HCT116 (cell line): ENCODE measurements at regions not wholly inside any gene's neighbourhood (a gene's known extent, or its start where the extent isn't known, plus 50 kb on each side); places are given as distances from the start of the nearest gene placed in this dataset.

Source experiments
- ATAC-seq: fragments of 200-7000 bp; cut with Tn5 transposase; 2 replicates; pipeline ENCODE4 v1.9.1; 2020; ENCODE audit warnings: mild to moderate bottlenecking, moderate library complexity
- BruUV-seq: library from RNA; stranded (reverse); fragments of 400-500 nt; replicated peaks from 2 replicates; lab custom pipeline; 2021; lab: Mats Ljungman, UMichigan
- CTCF ChIA-PET: fragments of 300-600 bp; sonication (Branson Sonifier 250); formaldehyde crosslinking; loops from one replicate; lab custom pipeline; 2021; ENCODE audit warnings: antibody characterized with exemption; lab: Charles Lee
- POLR2A ChIA-PET: fragments of 300-600, 350-600 bp; sonication (Branson Sonifier 250); formaldehyde crosslinking; loops from one replicate; lab custom pipeline; 2021; ENCODE audit warnings: antibody characterized with exemption; lab: Charles Lee
- RAD21 ChIA-PET, 2 experiments: fragments of 300-600 bp; sonication (Branson Sonifier 250); formaldehyde crosslinking; loops; one replicate each; lab custom pipeline; 2023; ENCODE audit warnings: low total read pairs in 2 of 2; ENCODE audit not compliant: uncharacterized antibody in 2 of 2, unreplicated experiment in 2 of 2, low non-redundant PET in 1 of 2; lab: Charles Lee
- DNase-seq: peaks from one replicate; pipeline ENCODE4 v3.0.0-alpha.2; 2010; ENCODE audit warnings: low read depth, low spot score
- H2AFZ ChIP-seq: fragments of 200-600 bp; shearing (Covaris generic), sonication (generic); 2 replicates; pipeline ENCODE4 v1.6.1; 2017; ENCODE audit warnings: low read depth, mixed run types, mixed read lengths, antibody characterized with exemption, low read length; ENCODE audit not compliant: poor library complexity, severe bottlenecking
- H3K27ac ChIP-seq: 2 replicates; pipeline ENCODE4 v1.5.1; 2012; ENCODE audit warnings: low read depth, low read length
- H3K27me3 ChIP-seq: fragments of 200-600 bp; sonication (generic); 2 replicates; pipeline ENCODE4 v1.6.1; 2016; ENCODE audit warnings: mixed run types, low read length, mixed read lengths; ENCODE audit not compliant: insufficient read depth
- H3K36me3 ChIP-seq, 2 experiments: fragments of 200-500 bp in 1 of 2; fragments of 200-600 bp in 1 of 2; sonication (Bioruptor generic) in 1 of 2; sonication (generic) in 1 of 2; 2 replicates each; pipeline versions ENCODE4 v1.5.1 to v1.6.1; 2014 to 2016; ENCODE audit warnings: low read length in 2 of 2, inconsistent platforms in 1 of 2, mixed read lengths in 1 of 2, mixed run types in 1 of 2; ENCODE audit not compliant: insufficient read depth in 2 of 2, control insufficient read depth in 1 of 2
- H3K4me1 ChIP-seq, 2 experiments: fragments of 200-600 bp in 1 of 2; sonication (generic) in 1 of 2; 2 replicates each; pipeline versions ENCODE4 v1.5.1 to v1.6.1; 2012 to 2017; ENCODE audit warnings: low read length in 2 of 2, inconsistent platforms in 1 of 2, mild to moderate bottlenecking in 1 of 2, mixed read lengths in 1 of 2, mixed run types in 1 of 2, moderate library complexity in 1 of 2; ENCODE audit not compliant: insufficient read depth in 2 of 2, control insufficient read depth in 1 of 2
- H3K4me2 ChIP-seq: fragments of 200-600 bp; sonication (generic); 2 replicates; pipeline ENCODE4 v1.6.1; 2017; ENCODE audit warnings: mixed run types, low read length, mixed read lengths
- H3K4me3 ChIP-seq, 2 experiments: fragments of 200-600 bp in 1 of 2; sonication (generic) in 1 of 2; replicated peaks in 1 of 2; 2 replicates each; pipeline ENCODE4 v1.5.1; 2011 to 2016; ENCODE audit warnings: low read length in 2 of 2, control low read depth in 1 of 2, low read depth in 1 of 2, mild to moderate bottlenecking in 1 of 2, mixed read lengths in 1 of 2, mixed run types in 1 of 2
- H3K79me2 ChIP-seq: fragments of 200-600 bp; sonication (generic); 2 replicates; pipeline ENCODE4 v1.6.1; 2017; ENCODE audit warnings: mild to moderate bottlenecking, mixed run types, low read length, moderate library complexity, mixed read lengths; ENCODE audit not compliant: insufficient read depth
- H3K9ac ChIP-seq: fragments of 200-600 bp; sonication (generic); 2 replicates; pipeline ENCODE4 v1.6.1; 2016; ENCODE audit warnings: low read length, mixed read lengths
- H3K9me2 ChIP-seq: fragments of 200-600 bp; sonication (generic), shearing (Covaris generic); 2 replicates; pipeline ENCODE4 v1.6.1; 2017; ENCODE audit warnings: mixed run types, mild to moderate bottlenecking, moderate library complexity; ENCODE audit not compliant: insufficient read depth
- H3K9me3 ChIP-seq, 2 experiments: fragments of 200-500 bp in 1 of 2; fragments of 200-600 bp in 1 of 2; sonication (Bioruptor generic) in 1 of 2; sonication (generic) in 1 of 2; 2 replicates each; pipeline ENCODE4 v1.6.1; 2014 to 2017; ENCODE audit warnings: low read length in 2 of 2, mixed read lengths in 2 of 2, inconsistent platforms in 1 of 2, low read depth in 1 of 2, mild to moderate bottlenecking in 1 of 2, mixed run types in 1 of 2, moderate library complexity in 1 of 2; ENCODE audit not compliant: control insufficient read depth in 1 of 2, insufficient read depth in 1 of 2
- H4K20me1 ChIP-seq: fragments of 200-600 bp; sonication (generic), shearing (Covaris generic); 2 replicates; pipeline ENCODE4 v1.6.1; 2017; ENCODE audit warnings: mixed run types, mild to moderate bottlenecking, moderate library complexity; ENCODE audit not compliant: insufficient read depth
- CBX3 ChIP-seq: IDR thresholded peaks from 2 replicates; pipeline ENCODE4 v1.6.1; 2012; ENCODE audit warnings: low read depth
- CEBPB ChIP-seq: IDR thresholded peaks from 2 replicates; pipeline ENCODE4 v1.6.1; 2012; ENCODE audit warnings: low read depth
- EGR1 ChIP-seq: IDR thresholded peaks from 2 replicates; pipeline ENCODE4 v1.6.1; 2012; ENCODE audit warnings: low read depth
- ELF1 ChIP-seq: IDR thresholded peaks from 2 replicates; pipeline ENCODE4 v1.6.1; 2012; ENCODE audit warnings: low read depth, borderline replicate concordance
- EZH2 ChIP-seq: fragments of 200-600 bp; sonication (generic); IDR thresholded peaks from 2 replicates; pipeline ENCODE4 v1.6.1; 2017; ENCODE audit warnings: antibody characterized with exemption, mixed run types
- EZH2phosphoT487 ChIP-seq: fragments of 200-600 bp; IDR thresholded peaks from 2 replicates; pipeline ENCODE4 v1.6.1; 2018; ENCODE audit warnings: antibody characterized with exemption, borderline replicate concordance
- FOSL1 ChIP-seq: IDR thresholded peaks from 2 replicates; pipeline ENCODE4 v1.6.1; 2012; ENCODE audit warnings: low read depth
- MAX ChIP-seq: IDR thresholded peaks from 2 replicates; pipeline ENCODE4 v1.6.1; 2012
- RAD21 ChIP-seq: IDR thresholded peaks from 2 replicates; pipeline ENCODE4 v1.6.1; 2012; ENCODE audit warnings: low read depth, mild to moderate bottlenecking
- REST ChIP-seq: IDR thresholded peaks from 2 replicates; pipeline ENCODE4 v1.6.1; 2012; ENCODE audit warnings: low read depth
- SIN3A ChIP-seq: IDR thresholded peaks from 2 replicates; pipeline ENCODE4 v1.6.1; 2012; ENCODE audit warnings: low read depth
- SP1 ChIP-seq: IDR thresholded peaks from 2 replicates; pipeline ENCODE4 v1.6.1; 2012; ENCODE audit warnings: low read depth
- YY1 ChIP-seq: IDR thresholded peaks from 2 replicates; pipeline ENCODE4 v1.6.1; 2011; ENCODE audit warnings: low read length, low read depth, moderate library complexity, mild to moderate bottlenecking; ENCODE audit not compliant: insufficient replicate concordance; ENCODE audit errors: extremely low read depth
- ZFX ChIP-seq: fragments of 450-650 bp; IDR thresholded peaks from 2 replicates; pipeline ENCODE4 v1.6.1; 2017
- intact Hi-C: fragments of 100-400 bp; cut with micrococcal nuclease; formaldehyde crosslinking; loops from 2 replicates; pipeline ENCODE4 v1.10.0; 2022

- no peak overlapping the region for H3K4me3 ChIP-seq
- H3K9ac ChIP-seq = no peak overlapping the region
- no peaks in the 10 kb centered on the region for H3K36me3 ChIP-seq
- TF ChIP-seq EZH2 (no peak), ZFX (no peak), SIN3A (no peak), EZH2phosphoT487 (no peak), ELF1 (no peak), REST (no peak), EGR1 (no peak), RAD21 (no peak), SP1 (no peak), YY1 (no peak), MAX (no peak), CBX3 (no peak), CEBPB (no peak), FOSL1 (no peak)
- intact Hi-C loops = no loop called here
- H3K4me2 ChIP-seq = no peak overlapping the region
- H3K4me1 ChIP-seq = no peaks in the 10 kb centered on the region
- H2AFZ ChIP-seq = no peak overlapping the region
- BruUV-seq = no TSS peak
- RAD21 ChIA-PET = no interaction called here
- DNase-seq (no peak), ATAC-seq (no peak)
- no peaks in the 10 kb centered on the region for H3K9me2 ChIP-seq
- H3K27me3 ChIP-seq = no peaks in the 10 kb centered on the region
- no peak overlapping the region for H3K27ac ChIP-seq
- CTCF ChIA-PET = no interaction called here
- H3K79me2 ChIP-seq = no peaks in the 10 kb centered on the region
- no peaks in the 10 kb centered on the region for H4K20me1 ChIP-seq
- H3K9me3 ChIP-seq = no peaks in the 10 kb centered on the region
- POLR2A ChIA-PET = no interaction called here
Observed at GRCh38 chr13:87302034-87302433, 369.1 kb upstream of the SLITRK5 start.
